HepG2 (cell line): ENCODE measurements at regions not wholly inside any gene's neighbourhood (a gene's known extent, or its start where the extent isn't known, plus 50 kb on each side); places are given as distances from the start of the nearest gene placed in this dataset.

Experiments
- AGO2 ChIP-seq: fragments of 200-400 bp; formaldehyde crosslinking; optimal IDR thresholded peaks from 2 replicates; pipeline ENCODE3; 2017; ENCODE audit warnings: mild to moderate bottlenecking, low read depth, low read length, moderate library complexity
- NFIB ChIP-seq: sonication (generic); formaldehyde crosslinking; IDR thresholded peaks from 2 replicates; pipeline ENCODE4 v1.9.0; 2021; ENCODE audit warnings: missing genetic modification reagents, mild to moderate bottlenecking, borderline replicate concordance
- REST ChIP-seq, 2 experiments: IDR thresholded peaks; 2 replicates each; pipeline ENCODE4 v1.6.1; 2011 to 2012; ENCODE audit warnings: low read length in 2 of 2, borderline replicate concordance in 1 of 2, low read depth in 1 of 2, mild to moderate bottlenecking in 1 of 2, moderate library complexity in 1 of 2
- STAT6 ChIP-seq: sonication (generic); formaldehyde crosslinking; IDR thresholded peaks from 2 replicates; pipeline ENCODE4 v1.4.0; 2020; ENCODE audit warnings: missing genetic modification reagents, mild to moderate bottlenecking, borderline replicate concordance
- THRA ChIP-seq: sonication (generic); formaldehyde crosslinking; IDR thresholded peaks from 2 replicates; pipeline ENCODE4 v1.4.0; 2020; ENCODE audit warnings: missing genetic modification reagents, borderline replicate concordance
- ZNF382 ChIP-seq: sonication (generic); formaldehyde crosslinking; IDR thresholded peaks from 2 replicates; pipeline ENCODE4 v1.5.0; 2020; ENCODE audit warnings: missing genetic modification reagents, mild to moderate bottlenecking, borderline replicate concordance

GRCh38 chr6:141677598-141678211 is 455.0 kb upstream of the GJE1 start (continued):
- no peak for TF ChIP-seq REST (IDR thresholded peaks at IDR 0.05; ENCODE audit: borderline replicate concordance in 1 of 2, low read depth in 1 of 2, low read length in 2 of 2)
- TF ChIP-seq AGO2: no peak
- TF ChIP-seq ZNF382: no peak
- no peak for TF ChIP-seq STAT6
- no peak for TF ChIP-seq THRA (CRISPR knock-in tag)
- TF ChIP-seq NFIB (CRISPR knock-in tag): no peak
